ENCODE measurements at regions not wholly inside any gene's neighbourhood (a gene's known extent, or its start where the extent isn't known, plus 50 kb on each side); places are given as distances from the start of the nearest gene placed in this dataset.

GRCh38 chr18:39434223-39434920 lies 1868.8 kb upstream of the CELF4 start:
- TF ChIP-seq CTCF (IDR thresholded peaks at IDR 0.05; ENCODE audit: insufficient read depth, low read depth, low read length) = no peak
- no peak for TF ChIP-seq EZH2 (IDR thresholded peaks at IDR 0.05; ENCODE audit: insufficient read depth, low read length)
